Osteoblast (primary cell): ENCODE measurements at regions not wholly inside any gene's neighbourhood (a gene's known extent, or its start where the extent isn't known, plus 50 kb on each side); places are given as distances from the start of the nearest gene placed in this dataset.

Experiments used
- DNase-seq: peaks from one replicate; pipeline ENCODE4 v3.0.0; 2011; ENCODE audit warnings: low spot score, mixed read lengths; ENCODE audit not compliant: insufficient read length; ENCODE audit errors: missing footprints
- H2AFZ ChIP-seq: 2 replicates; pipeline ENCODE4 v1.6.0; 2011; ENCODE audit warnings: mild to moderate bottlenecking, low read length
- H3K27ac ChIP-seq: 2 replicates; pipeline ENCODE4 v1.5.1; 2011; ENCODE audit warnings: mild to moderate bottlenecking, low read depth, low read length, moderate library complexity
- H3K27me3 ChIP-seq: 2 replicates; pipeline ENCODE4 v1.6.0; 2012; ENCODE audit warnings: mild to moderate bottlenecking, control low read depth, inconsistent platforms, low read length, moderate library complexity; ENCODE audit not compliant: insufficient read depth
- H3K36me3 ChIP-seq: 2 replicates; pipeline ENCODE4 v1.5.1; 2011; ENCODE audit warnings: mild to moderate bottlenecking, low read length, control low read depth, moderate library complexity; ENCODE audit not compliant: insufficient read depth
- H3K4me1 ChIP-seq: 2 replicates; pipeline ENCODE4 v1.5.1; 2011; ENCODE audit warnings: mild to moderate bottlenecking, low read length, control low read depth, moderate library complexity; ENCODE audit not compliant: insufficient read depth
- H3K4me2 ChIP-seq: 2 replicates; pipeline ENCODE4 v1.6.0; 2011; ENCODE audit warnings: mild to moderate bottlenecking, low read length; ENCODE audit not compliant: insufficient read depth
- H3K4me3 ChIP-seq: fragments of 200-600 bp; sonication (generic); 3 replicates; pipeline ENCODE4 v1.5.1; 2012; ENCODE audit warnings: mild to moderate bottlenecking, low read length, inconsistent platforms; ENCODE audit not compliant: insufficient read depth
- H3K79me2 ChIP-seq: 2 replicates; pipeline ENCODE4 v1.6.0; 2012; ENCODE audit warnings: mild to moderate bottlenecking, low read length, control low read depth, inconsistent platforms; ENCODE audit not compliant: insufficient read depth
- H3K9me3 ChIP-seq: 2 replicates; pipeline ENCODE4 v1.5.1; 2011; ENCODE audit warnings: low read depth, low read length, control low read depth
- H4K20me1 ChIP-seq: 2 replicates; pipeline ENCODE4 v1.6.0; 2012; ENCODE audit warnings: mild to moderate bottlenecking, low read length, control low read depth; ENCODE audit not compliant: insufficient read depth
- TF ChIP-seq, protein P1 (sequence below): IDR thresholded peaks from 2 replicates; pipeline ENCODE4 v1.5.1; 2011; ENCODE audit warnings: mild to moderate bottlenecking, low read depth, low read length, moderate library complexity; ENCODE audit errors: extremely low read depth

DNA sequence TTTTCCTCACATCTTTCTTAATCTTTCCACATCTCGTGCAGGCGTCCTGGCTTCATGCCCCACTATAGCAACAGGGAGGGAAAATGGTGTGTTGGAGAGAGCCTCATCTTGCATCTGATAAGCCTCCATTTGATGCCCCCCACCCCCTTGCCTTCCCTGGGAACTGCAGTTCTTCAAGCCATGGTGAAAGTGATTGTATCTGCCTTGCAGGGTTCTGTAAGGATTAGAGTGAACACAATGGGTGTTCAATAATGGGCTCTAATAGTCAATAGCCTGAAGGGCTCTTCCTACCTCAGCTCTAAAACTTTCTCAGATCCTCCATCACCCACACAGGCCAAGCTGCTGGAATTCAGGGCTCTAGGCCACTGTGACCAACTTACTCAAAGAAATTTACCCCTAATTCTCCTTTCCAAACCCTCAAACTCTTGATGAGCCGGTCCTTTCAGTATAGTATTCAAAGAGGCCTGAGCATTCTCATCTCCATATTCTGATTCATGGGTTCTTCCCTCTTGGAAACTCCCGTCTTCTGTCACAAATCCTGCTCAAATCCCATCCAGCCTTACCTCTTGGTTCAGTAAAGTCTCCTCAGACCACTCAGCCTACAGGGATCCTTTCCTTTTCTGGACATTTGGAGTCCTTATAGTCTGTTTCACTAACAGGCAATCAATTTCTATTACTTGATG lies 128.3 kb upstream of the TRIM2 start:
- TF ChIP-seq, protein P1, sequence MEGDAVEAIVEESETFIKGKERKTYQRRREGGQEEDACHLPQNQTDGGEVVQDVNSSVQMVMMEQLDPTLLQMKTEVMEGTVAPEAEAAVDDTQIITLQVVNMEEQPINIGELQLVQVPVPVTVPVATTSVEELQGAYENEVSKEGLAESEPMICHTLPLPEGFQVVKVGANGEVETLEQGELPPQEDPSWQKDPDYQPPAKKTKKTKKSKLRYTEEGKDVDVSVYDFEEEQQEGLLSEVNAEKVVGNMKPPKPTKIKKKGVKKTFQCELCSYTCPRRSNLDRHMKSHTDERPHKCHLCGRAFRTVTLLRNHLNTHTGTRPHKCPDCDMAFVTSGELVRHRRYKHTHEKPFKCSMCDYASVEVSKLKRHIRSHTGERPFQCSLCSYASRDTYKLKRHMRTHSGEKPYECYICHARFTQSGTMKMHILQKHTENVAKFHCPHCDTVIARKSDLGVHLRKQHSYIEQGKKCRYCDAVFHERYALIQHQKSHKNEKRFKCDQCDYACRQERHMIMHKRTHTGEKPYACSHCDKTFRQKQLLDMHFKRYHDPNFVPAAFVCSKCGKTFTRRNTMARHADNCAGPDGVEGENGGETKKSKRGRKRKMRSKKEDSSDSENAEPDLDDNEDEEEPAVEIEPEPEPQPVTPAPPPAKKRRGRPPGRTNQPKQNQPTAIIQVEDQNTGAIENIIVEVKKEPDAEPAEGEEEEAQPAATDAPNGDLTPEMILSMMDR, result no peak

DNA sequence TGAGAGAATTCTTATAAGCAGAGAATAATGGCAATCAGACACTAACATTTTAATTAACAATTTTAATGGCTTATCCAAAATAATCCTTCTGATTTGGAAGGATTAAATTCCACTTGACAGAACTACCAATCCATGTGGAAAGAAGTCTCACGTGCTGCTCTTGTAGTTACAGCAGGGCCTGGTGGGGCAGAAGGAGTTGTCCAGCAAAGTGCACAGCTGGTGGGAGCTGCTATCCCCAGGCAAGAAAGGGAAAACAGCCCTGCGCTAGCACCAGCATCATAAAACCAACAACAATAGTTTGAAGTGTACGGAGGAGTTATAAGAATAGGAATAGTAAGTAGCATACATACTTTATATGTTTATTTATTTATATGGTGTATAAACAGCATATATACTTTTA lies 127.4 kb upstream of the TRIM2 start:
- TF ChIP-seq, protein P1, result no peak
- Histone ChIP-seq H3K4me3 (no peak overlapping the region), H4K20me1 (no peaks in the 10 kb centered on the region), H3K4me1 (no peaks in the 10 kb centered on the region), H3K9me3 (no peaks in the 10 kb centered on the region), H3K27me3 (peaks cover 30% of the 10 kb centered on the region), H3K79me2 (no peaks in the 10 kb centered on the region), H3K36me3 (no peaks in the 10 kb centered on the region), H3K4me2 (no peak overlapping the region), H2AFZ (no peak overlapping the region), H3K27ac (no peak overlapping the region)
- no peak for DNase-seq

More for the DNA sequence above, 128.3 kb upstream of the TRIM2 start:
- no peak overlapping the region for H3K4me3 ChIP-seq
- H3K4me2 ChIP-seq, result no peak overlapping the region
- H3K36me3 ChIP-seq, result no peaks in the 10 kb centered on the region
- no peaks in the 10 kb centered on the region for H3K4me1 ChIP-seq
- DNase-seq, result no peak
- no peaks in the 10 kb centered on the region for H3K79me2 ChIP-seq
- H3K27ac ChIP-seq, result no peak overlapping the region
- H3K9me3 ChIP-seq, result no peaks in the 10 kb centered on the region
- H4K20me1 ChIP-seq, result no peaks in the 10 kb centered on the region
- H2AFZ ChIP-seq, result no peak overlapping the region
- peaks cover 27% of the 10 kb centered on the region for H3K27me3 ChIP-seq

DNA sequence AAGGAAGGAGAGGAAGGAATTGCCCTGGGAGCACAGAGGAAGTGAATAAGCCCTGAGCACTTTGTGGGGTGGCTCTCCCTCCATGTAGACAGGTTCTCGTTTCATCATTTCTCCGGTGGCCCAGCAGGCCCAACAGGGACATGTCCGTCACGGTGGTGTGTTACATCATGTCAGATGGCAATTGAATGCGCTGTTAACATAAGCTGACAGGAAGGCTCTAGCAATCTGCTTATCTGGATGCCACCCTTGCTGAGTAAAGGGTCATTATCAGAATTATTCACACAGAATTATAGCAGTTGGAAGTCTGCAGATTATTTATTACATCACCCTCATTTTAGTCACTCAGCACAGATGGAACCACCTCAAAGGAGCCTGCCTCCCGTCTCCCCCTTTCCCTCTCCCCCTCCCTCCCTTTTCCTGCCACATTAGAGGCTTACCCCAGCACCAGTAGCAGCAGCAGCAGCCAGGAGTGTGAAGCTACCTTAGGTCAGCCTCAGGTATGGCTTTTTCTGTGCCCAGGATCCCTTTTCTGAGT lies 124.3 kb upstream of the TRIM2 start:
- H3K27me3 ChIP-seq, result peaks cover 36% of the 10 kb centered on the region
- no peaks in the 10 kb centered on the region for H3K36me3 ChIP-seq
- H4K20me1 ChIP-seq, result no peaks in the 10 kb centered on the region
- H2AFZ ChIP-seq, result no peak overlapping the region
- TF ChIP-seq, protein P1, result no peak
- H3K79me2 ChIP-seq, result no peaks in the 10 kb centered on the region
- H3K9me3 ChIP-seq, result no peaks in the 10 kb centered on the region
- no peaks in the 10 kb centered on the region for H3K4me1 ChIP-seq
- H3K27ac ChIP-seq, result no peak overlapping the region
- DNase-seq, result no peak
- no peak overlapping the region for H3K4me2 ChIP-seq
- no peak overlapping the region for H3K4me3 ChIP-seq

DNA sequence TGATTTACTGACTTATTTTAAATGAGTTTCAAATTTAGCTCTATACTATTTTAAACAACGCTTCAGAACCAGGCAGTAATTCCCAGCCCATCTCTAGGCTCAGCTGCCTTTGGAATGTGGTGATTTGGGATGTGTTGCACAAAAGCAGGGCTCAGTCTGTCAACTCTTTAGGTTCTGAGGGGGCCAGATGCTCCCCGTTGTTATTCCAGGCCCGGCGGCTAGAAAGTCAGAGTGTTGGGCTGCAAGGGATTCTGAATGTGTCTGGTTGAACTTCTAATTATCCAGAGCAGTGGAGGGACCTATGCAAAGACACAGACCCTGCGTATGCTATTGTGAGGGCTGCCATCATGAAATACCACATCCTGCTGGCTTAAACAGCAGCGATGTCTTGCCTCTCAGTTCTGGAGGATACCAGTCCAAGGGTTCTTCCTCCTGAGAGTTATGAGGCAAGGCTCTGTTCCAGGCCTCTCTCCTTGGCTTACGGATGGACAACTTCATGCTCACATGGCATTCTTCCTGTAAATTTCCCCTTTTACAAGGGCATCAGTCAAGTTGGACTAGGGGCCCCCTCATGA lies 123.2 kb upstream of the TRIM2 start:
- no peak overlapping the region for H3K4me3 ChIP-seq
- no peak overlapping the region for H3K27ac ChIP-seq
- H3K79me2 ChIP-seq, result no peaks in the 10 kb centered on the region
- H3K4me1 ChIP-seq, result peaks cover 4% of the 10 kb centered on the region
- no peaks in the 10 kb centered on the region for H4K20me1 ChIP-seq
- H3K36me3 ChIP-seq, result no peaks in the 10 kb centered on the region
- H3K4me2 ChIP-seq, result no peak overlapping the region
- no peaks in the 10 kb centered on the region for H3K9me3 ChIP-seq
- TF ChIP-seq, protein P1, result no peak
- no peak for DNase-seq
- H3K27me3 ChIP-seq, result peaks cover 32% of the 10 kb centered on the region
- H2AFZ ChIP-seq, result no peak overlapping the region
